ENCODE measurements at regions not wholly inside any gene's neighbourhood (a gene's known extent, or its start where the extent isn't known, plus 50 kb on each side); places are given as distances from the start of the nearest gene placed in this dataset.

- H3K9ac ChIP-seq (replicated peaks; ENCODE audit: extremely low read depth, insufficient read depth, low read length), result no peak overlapping the region
- no peaks in the 10 kb centered on the region for H3K27me3 ChIP-seq (ENCODE audit: control insufficient read depth in 2 of 2, insufficient read depth in 2 of 2, low read length in 2 of 2)
- no peak overlapping the region for H3K27ac ChIP-seq (ENCODE audit: insufficient read depth, low read depth, low read length)
- dilution Hi-C loops (cut with MboI; ENCODE audit: extremely low pct_ligation_motif_present, low sequenced_read_pairs), result no loop called here
- CTCF ChIA-PET, result no interaction called here
- no peaks in the 10 kb centered on the region for H3K36me3 ChIP-seq (ENCODE audit: control insufficient read depth in 2 of 2, extremely low read depth in 1 of 2, insufficient read depth in 2 of 2, low read length in 2 of 2)
- H3K4me2 ChIP-seq (ENCODE audit: insufficient read depth, low read length), result no peak overlapping the region
- POLR2A ChIA-PET, result no interaction called here
- H3K9me1 ChIP-seq (replicated peaks; ENCODE audit: control insufficient read depth, extremely low read depth, insufficient read depth, low read length), result no peaks in the 10 kb centered on the region
- no peaks in the 10 kb centered on the region for H4K20me1 ChIP-seq (replicated peaks; ENCODE audit: control insufficient read depth, extremely low read depth, insufficient read depth, low read length)
- H3K9me3 ChIP-seq (replicated peaks; ENCODE audit: control insufficient read depth, insufficient read depth, low read length), result peaks cover 6% of the 10 kb centered on the region
- DNase-seq (ENCODE audit: low read depth, low spot score) (no peak), FAIRE-seq (no peak)
- H3K4me1 ChIP-seq (ENCODE audit: control insufficient read depth, extremely low read depth, insufficient read depth, low read length), result no peaks in the 10 kb centered on the region
- H3K4me3 ChIP-seq (replicated peaks in 1 of 3; ENCODE audit: insufficient read depth in 1 of 3, low read depth in 1 of 3, low read length in 3 of 3), result no peak overlapping the region
- H3K79me2 ChIP-seq (ENCODE audit: control insufficient read depth, insufficient read depth, low read length), result no peaks in the 10 kb centered on the region
- intact Hi-C loops (cut with micrococcal nuclease), result no loop called here
- no TSS peak for BruUV-seq (replicated peaks)
- H2AFZ ChIP-seq (ENCODE audit: low read depth, low read length), result no peak overlapping the region
- TF ChIP-seq, protein P1, sequence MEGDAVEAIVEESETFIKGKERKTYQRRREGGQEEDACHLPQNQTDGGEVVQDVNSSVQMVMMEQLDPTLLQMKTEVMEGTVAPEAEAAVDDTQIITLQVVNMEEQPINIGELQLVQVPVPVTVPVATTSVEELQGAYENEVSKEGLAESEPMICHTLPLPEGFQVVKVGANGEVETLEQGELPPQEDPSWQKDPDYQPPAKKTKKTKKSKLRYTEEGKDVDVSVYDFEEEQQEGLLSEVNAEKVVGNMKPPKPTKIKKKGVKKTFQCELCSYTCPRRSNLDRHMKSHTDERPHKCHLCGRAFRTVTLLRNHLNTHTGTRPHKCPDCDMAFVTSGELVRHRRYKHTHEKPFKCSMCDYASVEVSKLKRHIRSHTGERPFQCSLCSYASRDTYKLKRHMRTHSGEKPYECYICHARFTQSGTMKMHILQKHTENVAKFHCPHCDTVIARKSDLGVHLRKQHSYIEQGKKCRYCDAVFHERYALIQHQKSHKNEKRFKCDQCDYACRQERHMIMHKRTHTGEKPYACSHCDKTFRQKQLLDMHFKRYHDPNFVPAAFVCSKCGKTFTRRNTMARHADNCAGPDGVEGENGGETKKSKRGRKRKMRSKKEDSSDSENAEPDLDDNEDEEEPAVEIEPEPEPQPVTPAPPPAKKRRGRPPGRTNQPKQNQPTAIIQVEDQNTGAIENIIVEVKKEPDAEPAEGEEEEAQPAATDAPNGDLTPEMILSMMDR (IDR thresholded peaks at IDR 0.05; ENCODE audit: extremely low read depth in 1 of 2, insufficient read depth in 1 of 2, low read depth in 1 of 2, low read length in 2 of 2), result no peak
- TF ChIP-seq MAX (IDR thresholded peaks at IDR 0.05; ENCODE audit: insufficient read depth, insufficient read length) (no peak), JUN (IDR thresholded peaks at IDR 0.05; ENCODE audit: borderline replicate concordance, insufficient read depth, insufficient read length, low read depth) (no peak), POLR2A (IDR thresholded peaks at IDR 0.05; ENCODE audit: low read depth, low read length) (no peak), POLR2AphosphoS5 (IDR thresholded peaks at IDR 0.05; ENCODE audit: insufficient read depth, low read depth, low read length) (no peak), FOS (IDR thresholded peaks at IDR 0.05; ENCODE audit: borderline replicate concordance, insufficient read depth, low read length) (no peak), GATA2 (IDR thresholded peaks at IDR 0.05; ENCODE audit: insufficient read depth, insufficient read length, low read depth, low read length) (no peak), MYC (IDR thresholded peaks at IDR 0.05; ENCODE audit: low read depth, low read length) (no peak), EZH2 (IDR thresholded peaks at IDR 0.05; ENCODE audit: borderline replicate concordance, low read depth, low read length, severe bottlenecking) (no peak)
These were observed 147.1 kb downstream of the IRX1 start for GRCh38 chr5:3742750-3743149.
